DMS53 (cell line): ENCODE measurements at regions not wholly inside any gene's neighbourhood (a gene's known extent, or its start where the extent isn't known, plus 50 kb on each side); places are given as distances from the start of the nearest gene placed in this dataset.

Source experiments
- DNase-seq: peaks from one replicate; lab custom pipeline; 2025; lab: John Stamatoyannopoulos, UW

DNA sequence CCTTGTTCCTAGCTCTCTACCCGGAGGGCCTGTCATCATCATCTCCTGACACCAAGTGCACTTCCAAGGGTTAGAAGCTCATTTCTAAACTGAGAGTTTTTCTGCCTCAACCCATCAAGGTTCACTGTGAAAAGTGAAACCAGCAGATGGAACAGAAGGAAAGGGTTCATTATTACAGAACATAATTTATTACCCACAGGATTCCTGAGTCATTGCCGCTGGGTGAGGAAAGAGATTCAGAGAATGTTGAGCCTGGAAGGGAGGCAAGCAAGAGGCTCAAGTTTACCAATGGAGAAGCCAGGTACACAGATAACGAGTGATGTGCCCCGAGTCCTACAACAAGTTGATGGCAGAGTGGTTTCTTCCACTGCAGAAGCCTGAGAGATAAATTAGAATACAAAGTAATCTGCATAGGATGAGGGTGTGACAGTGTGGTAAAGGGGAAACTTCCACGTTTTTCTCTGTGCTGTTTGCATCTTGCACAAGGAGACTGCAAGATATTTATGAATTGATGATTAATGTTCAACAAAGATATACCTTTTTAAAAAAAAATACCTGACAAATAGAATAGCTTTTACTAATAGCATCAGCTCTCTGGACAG lies 80.5 kb upstream of the SETMAR start:
- no peak for DNase-seq

DNA sequence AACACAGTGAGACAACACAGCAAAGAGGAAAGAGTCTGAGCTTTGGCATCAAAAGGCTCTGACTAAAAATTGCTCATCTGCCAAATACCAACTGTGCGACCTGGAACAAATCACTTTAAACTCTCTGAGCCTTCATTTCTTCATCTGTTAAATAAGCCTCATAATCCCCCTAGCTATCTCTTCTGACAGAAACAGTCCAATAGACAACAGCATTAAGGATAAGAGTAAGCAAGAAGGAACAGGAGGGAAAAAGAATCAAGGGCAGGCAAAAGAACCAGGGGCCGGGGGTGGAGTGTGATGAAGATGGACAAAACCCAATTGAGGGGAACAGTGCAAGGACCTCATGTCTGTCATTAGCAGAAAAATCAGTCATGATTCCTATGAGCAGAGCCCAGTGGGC lies 79.4 kb upstream of the SETMAR start:
- no peak for DNase-seq

DNA sequence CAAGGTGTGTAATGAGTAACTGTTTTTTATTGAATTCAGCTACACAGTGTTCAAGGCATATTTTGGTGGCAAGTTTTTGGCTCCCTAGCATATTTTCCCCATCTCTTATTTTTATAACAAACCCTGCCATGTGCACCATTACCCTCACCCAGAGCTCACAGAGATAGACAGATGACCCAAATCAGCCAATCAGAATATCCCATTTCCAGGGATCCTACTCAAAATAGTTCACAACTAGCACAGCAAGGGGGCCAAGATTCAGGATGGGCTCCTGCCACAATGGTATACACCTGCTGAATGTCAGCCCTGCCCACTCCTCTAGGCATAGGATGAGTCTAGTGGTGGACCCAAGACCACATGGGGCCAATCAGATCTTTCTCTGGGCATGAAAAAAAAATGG lies 78.8 kb upstream of the SETMAR start:
- no peak for DNase-seq

DNA sequence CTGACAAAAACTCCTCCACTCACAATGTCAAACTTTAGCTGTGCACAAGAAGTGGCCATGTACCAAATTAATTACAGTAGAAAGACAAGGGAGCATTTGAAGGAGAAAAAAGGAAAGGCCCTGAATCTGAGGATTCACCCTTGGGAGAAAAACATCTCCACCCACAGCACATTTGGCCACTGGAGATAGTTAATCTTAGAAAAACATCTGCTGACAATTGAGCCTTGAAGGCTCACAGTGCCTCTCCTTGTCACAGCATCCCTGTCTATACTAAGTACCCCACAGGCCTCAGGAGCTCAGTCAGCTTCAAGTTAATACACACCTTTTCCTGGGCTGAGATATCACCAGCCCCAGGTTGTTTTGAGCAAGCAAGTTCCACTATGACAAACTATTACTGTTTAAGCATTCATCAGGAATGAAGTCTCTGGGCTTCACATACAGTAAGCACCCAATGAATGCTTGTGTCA lies 78.1 kb upstream of the SETMAR start:
- no peak for DNase-seq

DNA sequence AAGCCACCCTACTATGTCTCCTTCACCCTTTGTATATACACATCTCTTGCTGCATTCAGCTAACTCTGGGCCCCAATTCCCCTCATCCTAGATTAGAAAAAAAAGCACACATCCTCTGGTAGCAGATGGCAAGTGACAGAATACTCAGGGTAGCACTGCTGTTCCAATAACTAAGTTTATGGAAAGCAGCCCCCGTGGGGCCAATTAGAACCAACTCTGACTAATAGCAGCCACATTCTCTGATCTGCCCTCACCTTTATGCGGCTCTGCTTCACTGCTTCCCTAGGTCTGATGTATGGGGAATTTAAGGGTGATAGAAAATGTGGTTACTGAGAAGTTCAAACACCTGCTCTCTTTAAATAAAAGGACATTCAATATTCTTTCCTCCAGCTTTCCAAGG lies 74.9 kb upstream of the SETMAR start:
- no peak for DNase-seq

DNA sequence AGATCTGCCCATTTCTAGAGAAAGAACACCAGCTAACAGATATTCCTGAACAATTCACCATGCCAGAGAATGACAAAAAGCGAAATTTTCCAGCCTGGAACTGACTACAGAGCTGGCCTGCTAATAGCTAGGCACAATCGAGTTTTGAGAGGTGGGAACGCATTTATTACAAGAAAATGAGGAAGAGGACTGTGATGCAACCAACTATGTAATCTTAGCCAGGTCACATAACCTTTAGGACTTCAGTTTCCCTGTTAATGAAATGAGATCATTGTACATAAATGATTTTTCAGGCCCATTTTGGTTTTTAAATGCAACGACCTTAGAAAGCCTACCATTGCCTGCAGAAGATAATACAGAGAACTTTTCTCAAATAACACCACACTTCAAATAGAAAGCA lies 72.1 kb upstream of the SETMAR start:
- no peak for DNase-seq

DNA sequence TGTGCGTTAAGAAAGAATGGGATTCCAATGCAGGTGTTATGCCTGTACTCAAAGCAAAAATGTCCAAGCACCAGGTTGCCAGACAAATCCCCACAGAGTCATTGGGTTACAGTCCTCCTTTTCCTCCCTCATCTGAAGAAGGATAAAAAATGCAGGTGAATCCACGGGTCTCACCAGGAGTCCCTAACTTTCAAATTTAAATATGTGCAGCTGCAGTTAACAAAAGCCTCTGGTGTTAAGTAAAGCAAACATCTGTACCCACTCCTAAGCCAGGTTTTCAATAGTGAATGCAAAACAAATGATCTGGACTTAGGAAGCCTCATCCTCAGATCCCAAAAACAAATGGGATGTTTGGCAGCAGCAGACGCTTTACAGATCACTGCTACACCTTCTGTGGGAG lies 70.4 kb upstream of the SETMAR start:
- DNase-seq, result no peak

DNA sequence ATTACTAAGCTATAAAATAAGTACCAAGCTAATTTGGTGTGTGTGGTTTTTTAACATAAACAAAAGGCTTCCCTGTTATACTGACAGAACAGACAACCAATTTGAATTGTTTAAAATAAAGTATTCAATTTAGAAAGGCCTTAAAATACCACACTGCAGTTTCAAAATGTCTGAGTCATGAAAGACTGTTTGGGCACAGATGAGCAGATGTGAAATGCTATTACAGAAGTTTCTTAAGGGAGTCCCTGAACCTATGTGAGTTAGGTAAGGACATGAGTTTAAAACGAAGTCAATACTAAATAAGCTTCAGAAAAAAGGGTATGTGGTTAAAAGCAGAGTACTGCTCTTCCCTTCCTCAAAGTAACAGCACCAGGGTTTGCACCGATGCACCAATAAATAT lies 69.7 kb upstream of the SETMAR start:
- no peak for DNase-seq

DNA sequence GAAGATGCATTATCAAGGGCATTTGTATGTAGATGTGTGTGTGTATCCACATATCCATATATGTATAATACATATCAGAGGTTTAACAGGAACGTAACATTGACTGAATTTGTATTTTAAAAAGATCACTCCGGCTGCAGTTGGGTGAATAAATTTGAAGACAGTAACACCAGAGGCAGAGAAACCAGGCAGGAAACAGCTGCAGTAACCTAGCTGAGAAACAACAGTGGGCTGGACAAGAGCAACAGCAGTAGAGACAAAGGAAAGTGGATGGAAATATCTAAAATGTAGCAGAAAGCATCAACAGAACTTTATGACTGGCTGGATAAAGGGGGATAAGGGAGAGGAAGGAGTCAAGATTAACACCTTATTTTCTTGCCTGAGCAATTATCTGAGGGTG lies 68.3 kb upstream of the SETMAR start:
- DNase-seq, result no peak

DNA sequence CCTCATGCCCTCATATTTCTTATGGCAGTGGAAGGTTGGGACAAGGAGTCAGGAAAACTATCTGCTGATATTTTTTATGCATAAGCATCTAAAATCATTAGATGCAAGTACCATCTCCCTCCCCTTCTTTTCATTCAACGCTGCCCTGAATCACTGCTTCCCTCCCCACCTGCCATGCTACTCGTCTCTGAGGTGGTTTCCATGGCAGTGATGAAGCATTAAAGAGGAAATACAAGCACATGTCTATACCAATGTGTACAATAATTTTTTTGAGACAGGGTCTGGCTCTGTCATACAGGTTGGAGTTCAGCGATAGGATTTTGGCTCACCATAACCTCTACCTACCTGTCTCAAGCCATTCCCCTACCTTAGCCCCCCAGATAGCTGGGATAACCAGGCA lies 67.5 kb upstream of the SETMAR start:
- no peak for DNase-seq

DNA sequence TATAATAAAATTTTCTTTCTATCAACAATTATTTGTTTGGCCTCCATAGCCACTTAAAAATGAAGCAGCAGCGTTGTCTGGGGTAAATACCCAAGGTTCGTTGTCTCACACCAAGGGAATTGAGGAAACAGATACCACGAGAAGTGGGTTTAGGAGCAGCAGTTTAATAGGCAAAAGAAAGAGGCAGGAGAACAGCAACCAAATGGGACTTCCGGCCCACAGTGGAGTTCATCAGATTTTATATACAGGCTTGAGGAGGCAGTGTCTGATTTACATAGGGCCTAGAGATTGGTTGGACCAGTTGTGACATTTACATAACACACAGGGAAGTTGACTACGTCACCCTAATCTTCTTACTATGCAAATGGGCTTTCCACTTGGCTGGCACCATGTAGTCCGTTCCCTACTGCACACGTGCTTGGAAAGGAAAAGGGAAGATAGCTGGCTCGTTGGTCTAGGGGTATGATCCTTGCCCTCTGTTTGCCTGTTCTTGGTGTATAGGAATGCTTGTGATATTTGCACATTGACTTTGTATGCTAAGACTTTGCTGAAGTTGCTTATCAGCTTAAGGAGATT lies 61.5 kb upstream of the SETMAR start:
- DNase-seq, result no peak

DNA sequence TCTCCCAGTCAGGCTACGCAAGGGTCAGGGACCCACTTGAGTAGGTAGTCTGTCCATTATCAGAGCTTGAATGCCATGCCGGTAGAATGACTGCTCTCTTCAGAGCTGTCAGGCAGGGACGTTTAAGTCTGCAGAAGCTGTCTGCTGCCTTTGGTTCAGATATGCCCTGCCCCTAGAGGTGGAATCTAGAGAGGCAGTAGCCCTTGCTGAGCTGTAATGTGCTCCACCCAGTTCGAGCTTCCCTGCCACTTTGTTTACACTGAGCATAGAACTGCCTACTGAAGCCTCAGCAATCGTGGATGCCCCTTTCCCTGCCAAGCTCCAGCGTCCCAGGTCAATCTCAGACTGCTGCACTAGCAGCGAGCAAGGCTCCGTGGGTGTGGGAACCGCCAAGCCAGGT lies 57.5 kb upstream of the SETMAR start:
- DNase-seq, result peak; percentile 0

DNA sequence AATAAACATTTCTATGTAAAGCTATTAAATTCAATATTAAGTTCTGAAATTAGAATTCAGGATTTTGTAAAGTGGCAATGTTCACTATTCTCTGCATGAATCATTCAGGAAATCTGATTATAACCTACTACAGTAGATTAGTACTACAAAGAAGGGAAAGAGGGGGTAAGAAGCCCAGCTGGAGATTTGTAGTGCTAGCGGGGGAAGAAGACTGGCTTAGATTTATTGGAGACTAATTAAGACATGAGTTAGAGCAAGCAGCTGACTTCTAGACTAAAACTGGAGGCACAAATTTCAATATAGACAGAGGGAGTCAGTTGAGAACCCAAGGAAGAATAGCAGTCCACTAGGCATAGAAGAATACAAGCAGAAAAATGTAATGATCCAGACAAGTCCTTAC lies 55.8 kb upstream of the SETMAR start:
- DNase-seq, result no peak

DNA sequence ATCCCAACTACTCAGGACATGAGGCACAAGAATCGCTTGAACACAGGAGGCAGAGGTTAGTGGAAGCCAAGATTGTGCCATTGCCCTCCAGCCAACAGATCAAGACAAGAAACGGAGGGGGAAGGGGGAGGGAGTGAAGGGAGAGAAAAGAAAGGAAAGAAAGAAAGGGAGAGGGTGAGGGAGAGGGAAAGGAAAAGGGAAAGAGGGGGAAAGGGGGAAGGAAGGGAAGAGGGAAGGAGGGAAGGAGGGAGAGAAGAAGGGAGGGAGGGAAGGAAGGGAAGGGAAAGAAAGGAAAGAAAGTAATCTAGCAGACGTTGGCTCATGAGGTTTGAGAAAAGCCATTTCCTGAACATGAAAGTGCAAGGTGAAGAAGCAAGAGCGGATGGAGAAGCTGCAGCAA lies 53.1 kb upstream of the SETMAR start:
- DNase-seq, result no peak

DNA sequence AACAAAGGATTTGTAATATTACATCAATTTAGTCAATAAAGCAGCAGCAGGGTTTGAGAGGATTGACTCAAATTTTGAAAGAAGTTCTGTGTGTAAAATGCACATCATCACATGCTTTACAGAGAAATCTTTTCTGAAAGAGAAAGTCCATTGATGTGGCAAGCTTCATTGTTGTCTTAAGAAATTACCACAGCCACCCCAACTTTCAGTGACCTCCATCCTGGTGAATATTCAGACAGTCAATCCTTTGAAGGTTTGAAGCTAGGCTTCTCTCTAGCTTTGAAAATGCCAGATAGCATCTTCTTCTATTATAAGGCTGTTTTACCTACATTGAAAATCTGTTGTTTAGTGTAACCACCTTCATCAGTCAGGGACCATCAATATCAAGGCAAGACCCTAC lies 51.8 kb upstream of the SETMAR start:
- no peak for DNase-seq

DNA sequence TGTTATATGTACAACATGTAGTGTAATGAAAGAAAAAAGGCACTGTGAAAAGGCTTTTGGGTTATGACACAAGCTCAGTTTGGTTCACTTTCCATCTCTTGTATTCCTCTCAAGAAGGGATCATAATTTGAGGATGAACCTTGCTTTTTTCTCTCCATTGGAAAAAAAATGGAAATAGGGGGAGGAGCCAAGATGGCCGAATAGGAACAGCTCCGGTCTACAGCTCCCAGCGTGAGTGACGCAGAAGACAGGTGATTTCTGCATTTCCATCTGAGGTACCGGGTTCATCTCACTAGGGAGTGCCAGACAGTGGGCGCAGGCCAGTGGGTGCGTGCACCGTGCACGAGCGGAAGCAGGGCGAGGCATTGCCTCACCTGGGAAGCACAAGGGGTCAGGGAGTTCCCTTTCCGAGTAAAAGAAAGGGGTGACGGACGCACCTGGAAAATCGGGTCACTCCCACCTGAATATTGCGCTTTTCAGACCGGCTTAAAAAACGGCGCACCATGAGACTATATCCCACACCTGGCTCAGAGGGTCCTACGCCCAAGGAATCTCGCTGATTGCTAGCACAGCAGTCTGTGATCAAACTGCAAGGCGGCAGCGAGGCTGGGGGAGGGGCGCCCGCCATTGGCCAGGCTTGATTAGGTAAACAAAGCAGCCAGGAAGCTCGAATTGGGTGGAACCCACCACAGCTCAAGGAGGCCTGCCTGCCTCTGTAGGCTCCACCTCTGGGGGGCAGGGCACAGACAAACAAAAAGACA lies 49.9 kb upstream of the SETMAR start:
- DNase-seq, result peak; percentile 52
